ENCODE measurements at regions not wholly inside any gene's neighbourhood (a gene's known extent, or its start where the extent isn't known, plus 50 kb on each side); places are given as distances from the start of the nearest gene placed in this dataset.

DNA sequence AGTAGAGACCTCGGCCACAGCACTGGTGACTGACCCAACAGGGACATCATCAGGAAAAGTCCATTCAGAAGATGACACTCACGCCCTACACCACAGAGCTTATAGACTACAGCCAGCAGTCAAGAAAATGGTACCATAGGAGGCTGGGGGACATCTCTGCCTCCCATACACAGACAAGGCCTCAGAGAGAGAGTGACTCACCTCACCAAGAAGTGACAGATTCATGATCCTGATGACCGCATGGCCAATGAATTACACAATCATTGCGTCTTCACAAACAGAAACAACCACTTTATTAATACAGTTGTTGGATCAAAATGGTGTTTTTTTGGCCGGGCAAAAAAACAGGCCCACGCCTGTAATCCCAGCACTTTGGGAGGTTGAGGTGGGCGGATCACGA is 260.8 kb upstream of the TSHZ3 start:
- Histone ChIP-seq H3K9ac (ENCODE audit: low read length) (no peak overlapping the region), H3K27me3 (replicated peaks; ENCODE audit: insufficient read depth, low read length) (peaks cover 28% of the 10 kb centered on the region; the same call in 1 of the 2 replicates), H3K4me3 (ENCODE audit: low read length) (no peak overlapping the region), H3K36me3 (replicated peaks; ENCODE audit: insufficient read depth, low read length) (no peaks in the 10 kb centered on the region), H3K4me1 (ENCODE audit: low read length) (no peaks in the 10 kb centered on the region), H3K9me2 (replicated peaks; ENCODE audit: insufficient read depth, low read length) (no peaks in the 10 kb centered on the region), H4K20me1 (ENCODE audit: insufficient read depth, low read length) (no peaks in the 10 kb centered on the region), H3F3A (ENCODE audit: insufficient read depth, low read length) (no peaks in the 10 kb centered on the region), H2AFZ (ENCODE audit: low read length) (no peak overlapping the region), H3K9me3 (replicated peaks; ENCODE audit: insufficient read depth, low read length) (no peaks in the 10 kb centered on the region), H3K27ac (ENCODE audit: low read length) (no peak overlapping the region), H3K4me2 (ENCODE audit: low read depth, low read length) (no peak overlapping the region), H3K79me2 (ENCODE audit: low read length) (no peaks in the 10 kb centered on the region)
- DNase-seq: no peak
- TF ChIP-seq EZH2phosphoT487 (IDR thresholded peaks at IDR 0.05; ENCODE audit: low read length) (no peak), EZH2 (optimal IDR thresholded peaks at IDR 0.05; ENCODE audit: low read depth, low read length) (no peak)
- TF ChIP-seq, protein P1, sequence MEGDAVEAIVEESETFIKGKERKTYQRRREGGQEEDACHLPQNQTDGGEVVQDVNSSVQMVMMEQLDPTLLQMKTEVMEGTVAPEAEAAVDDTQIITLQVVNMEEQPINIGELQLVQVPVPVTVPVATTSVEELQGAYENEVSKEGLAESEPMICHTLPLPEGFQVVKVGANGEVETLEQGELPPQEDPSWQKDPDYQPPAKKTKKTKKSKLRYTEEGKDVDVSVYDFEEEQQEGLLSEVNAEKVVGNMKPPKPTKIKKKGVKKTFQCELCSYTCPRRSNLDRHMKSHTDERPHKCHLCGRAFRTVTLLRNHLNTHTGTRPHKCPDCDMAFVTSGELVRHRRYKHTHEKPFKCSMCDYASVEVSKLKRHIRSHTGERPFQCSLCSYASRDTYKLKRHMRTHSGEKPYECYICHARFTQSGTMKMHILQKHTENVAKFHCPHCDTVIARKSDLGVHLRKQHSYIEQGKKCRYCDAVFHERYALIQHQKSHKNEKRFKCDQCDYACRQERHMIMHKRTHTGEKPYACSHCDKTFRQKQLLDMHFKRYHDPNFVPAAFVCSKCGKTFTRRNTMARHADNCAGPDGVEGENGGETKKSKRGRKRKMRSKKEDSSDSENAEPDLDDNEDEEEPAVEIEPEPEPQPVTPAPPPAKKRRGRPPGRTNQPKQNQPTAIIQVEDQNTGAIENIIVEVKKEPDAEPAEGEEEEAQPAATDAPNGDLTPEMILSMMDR (IDR thresholded peaks at IDR 0.05; ENCODE audit: low read length): no peak

DNA sequence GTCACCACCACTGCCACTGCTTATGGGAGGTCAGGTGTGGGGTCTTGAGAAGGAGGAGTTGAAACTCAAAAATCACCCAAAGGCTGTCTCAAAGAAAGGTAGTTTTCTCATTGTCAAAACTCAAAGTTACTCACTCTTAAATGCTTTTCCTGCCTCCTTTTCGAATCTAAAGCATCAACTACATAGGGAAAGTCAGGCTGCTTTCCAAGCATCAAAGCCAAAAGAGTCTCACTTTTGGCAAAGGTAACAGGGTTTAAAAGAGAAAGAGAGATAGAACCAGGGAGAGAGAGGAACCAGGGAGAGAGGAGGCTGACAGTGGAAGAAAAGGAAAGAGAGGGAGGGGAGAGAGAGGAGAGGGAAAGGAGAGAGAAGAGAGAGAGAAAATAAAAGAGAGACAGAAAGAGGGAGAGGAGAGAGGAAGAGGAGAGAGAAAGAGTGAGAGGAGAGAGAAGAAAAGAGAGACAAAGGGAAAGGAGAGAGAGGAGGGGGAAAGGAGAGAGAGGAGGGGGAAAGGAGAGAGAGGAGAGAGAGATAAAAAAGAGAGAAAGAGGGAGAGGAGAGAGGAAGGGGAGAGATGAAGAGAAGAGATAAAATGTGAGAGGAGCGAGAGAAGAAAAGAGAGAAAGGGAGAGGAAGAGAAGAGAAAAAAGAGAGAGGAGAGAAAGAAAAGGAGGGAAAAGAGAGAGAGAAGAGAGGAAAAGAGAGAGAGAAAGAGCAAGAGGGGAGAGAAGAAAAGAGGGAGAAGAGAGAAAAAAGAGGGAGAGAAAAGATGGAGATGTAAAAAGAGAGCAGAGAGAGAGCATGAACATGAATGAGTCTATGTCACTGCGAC is 262.0 kb upstream of the TSHZ3 start:
- Histone ChIP-seq H3K9ac (ENCODE audit: low read length) (no peak overlapping the region), H3K4me1 (ENCODE audit: low read length) (no peaks in the 10 kb centered on the region), H3F3A (ENCODE audit: insufficient read depth, low read length) (no peaks in the 10 kb centered on the region), H3K9me3 (replicated peaks; ENCODE audit: insufficient read depth, low read length) (no peaks in the 10 kb centered on the region), H3K27me3 (replicated peaks; ENCODE audit: insufficient read depth, low read length) (peaks cover 28% of the 10 kb centered on the region; the same call in 1 of the 2 replicates), H3K27ac (ENCODE audit: low read length) (no peak overlapping the region), H3K36me3 (replicated peaks; ENCODE audit: insufficient read depth, low read length) (no peaks in the 10 kb centered on the region), H3K4me2 (ENCODE audit: low read depth, low read length) (no peak overlapping the region), H3K9me2 (replicated peaks; ENCODE audit: insufficient read depth, low read length) (no peaks in the 10 kb centered on the region), H3K4me3 (ENCODE audit: low read length) (no peak overlapping the region), H2AFZ (ENCODE audit: low read length) (no peak overlapping the region), H3K79me2 (ENCODE audit: low read length) (no peaks in the 10 kb centered on the region), H4K20me1 (ENCODE audit: insufficient read depth, low read length) (no peaks in the 10 kb centered on the region)
- DNase-seq: no peak
- TF ChIP-seq EZH2phosphoT487 (IDR thresholded peaks at IDR 0.05; ENCODE audit: low read length) (no peak), EZH2 (optimal IDR thresholded peaks at IDR 0.05; ENCODE audit: low read depth, low read length) (no peak)
- TF ChIP-seq, protein P1 (IDR thresholded peaks at IDR 0.05; ENCODE audit: low read length): no peak

DNA sequence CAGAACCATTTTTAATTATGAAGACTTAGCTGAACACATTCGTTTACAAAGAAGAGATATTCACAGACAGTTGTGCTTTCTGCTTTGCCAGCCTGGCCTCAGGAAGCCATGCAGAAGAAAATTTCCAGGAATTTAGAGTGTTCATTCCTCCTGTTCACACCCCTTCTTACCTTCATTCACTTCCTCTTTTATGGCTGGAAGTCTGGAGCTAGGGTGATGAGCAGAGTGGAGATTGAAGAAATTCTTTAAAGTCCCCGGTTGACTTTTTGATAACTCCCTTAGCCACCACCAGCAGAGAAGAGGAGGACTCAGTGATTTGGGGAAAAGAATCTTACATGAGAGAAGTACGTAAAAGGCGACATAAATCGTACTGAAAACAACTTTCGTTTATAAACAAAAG is 263.6 kb upstream of the TSHZ3 start:
- Histone ChIP-seq H3F3A (ENCODE audit: insufficient read depth, low read length) (no peaks in the 10 kb centered on the region), H3K4me3 (ENCODE audit: low read length) (no peak overlapping the region), H3K36me3 (replicated peaks; ENCODE audit: insufficient read depth, low read length) (no peaks in the 10 kb centered on the region), H3K27ac (ENCODE audit: low read length) (no peak overlapping the region), H2AFZ (ENCODE audit: low read length) (no peak overlapping the region), H4K20me1 (ENCODE audit: insufficient read depth, low read length) (no peaks in the 10 kb centered on the region), H3K79me2 (ENCODE audit: low read length) (no peaks in the 10 kb centered on the region), H3K27me3 (replicated peaks; ENCODE audit: insufficient read depth, low read length) (peaks cover 28% of the 10 kb centered on the region; the same call in 1 of the 2 replicates), H3K4me1 (ENCODE audit: low read length) (no peaks in the 10 kb centered on the region), H3K9me2 (replicated peaks; ENCODE audit: insufficient read depth, low read length) (no peaks in the 10 kb centered on the region), H3K9ac (ENCODE audit: low read length) (no peak overlapping the region), H3K4me2 (ENCODE audit: low read depth, low read length) (no peak overlapping the region), H3K9me3 (replicated peaks; ENCODE audit: insufficient read depth, low read length) (no peaks in the 10 kb centered on the region)
- DNase-seq: no peak
- TF ChIP-seq EZH2phosphoT487 (IDR thresholded peaks at IDR 0.05; ENCODE audit: low read length) (no peak), EZH2 (optimal IDR thresholded peaks at IDR 0.05; ENCODE audit: low read depth, low read length) (no peak)
- TF ChIP-seq, protein P1 (IDR thresholded peaks at IDR 0.05; ENCODE audit: low read length): no peak

All from MM.1S (cell line).